ENCODE measurements at regions not wholly inside any gene's neighbourhood (a gene's known extent, or its start where the extent isn't known, plus 50 kb on each side); places are given as distances from the start of the nearest gene placed in this dataset.
"Not testable (repeated sequence)": the region's sequence is repeated elsewhere in the genome, so short reads cannot be mapped to it uniquely, and the experiment has no call there.

GRCh38 chr9:89951675-89952074 is 346.9 kb downstream of the GADD45G start:
- in situ Hi-C loops (cut with HindIII; ENCODE audit: low sequenced_read_pairs): no loop called here

- in situ Hi-C loops (cut with HindIII; ENCODE audit: low sequenced_read_pairs): no loop called here
These were observed 347.6 kb downstream of the GADD45G start for GRCh38 chr9:89952401-89952800.

GRCh38 chr9:89953263-89953662 is 348.5 kb downstream of the GADD45G start:
- in situ Hi-C loops (cut with HindIII; ENCODE audit: low sequenced_read_pairs): not testable (repeated sequence)

GRCh38 chr9:89953824-89954615 is 349.2 kb downstream of the GADD45G start:
- in situ Hi-C loops (cut with HindIII; ENCODE audit: low sequenced_read_pairs): no loop called here

- in situ Hi-C loops (cut with HindIII; ENCODE audit: low sequenced_read_pairs): no loop called here
These were observed 350.3 kb downstream of the GADD45G start for GRCh38 chr9:89955144-89955543.

- in situ Hi-C loops (cut with HindIII; ENCODE audit: low sequenced_read_pairs): no loop called here
These were observed 350.8 kb downstream of the GADD45G start for GRCh38 chr9:89955626-89956025.

GRCh38 chr9:89956331-89956730 is 351.5 kb downstream of the GADD45G start:
- in situ Hi-C loops (cut with HindIII; ENCODE audit: low sequenced_read_pairs): no loop called here

GRCh38 chr9:89956907-89957306 is 352.1 kb downstream of the GADD45G start:
- in situ Hi-C loops (cut with HindIII; ENCODE audit: low sequenced_read_pairs): no loop called here

GRCh38 chr9:89958086-89958485 is 353.3 kb downstream of the GADD45G start:
- in situ Hi-C loops (cut with HindIII; ENCODE audit: low sequenced_read_pairs): no loop called here

- in situ Hi-C loops (cut with HindIII; ENCODE audit: low sequenced_read_pairs): no loop called here
These were observed 357.0 kb downstream of the GADD45G start for GRCh38 chr9:89961616-89962341.

- in situ Hi-C loops (cut with HindIII; ENCODE audit: low sequenced_read_pairs): no loop called here
These were observed 358.5 kb downstream of the GADD45G start for GRCh38 chr9:89963280-89963679.

- in situ Hi-C loops (cut with HindIII; ENCODE audit: low sequenced_read_pairs): no loop called here
These were observed 362.7 kb downstream of the GADD45G start for GRCh38 chr9:89967527-89967926.

GRCh38 chr9:89969156-89969675 is 364.4 kb downstream of the GADD45G start:
- in situ Hi-C loops (cut with HindIII; ENCODE audit: low sequenced_read_pairs): no loop called here

- in situ Hi-C loops (cut with HindIII; ENCODE audit: low sequenced_read_pairs): no loop called here
These were observed 365.2 kb downstream of the GADD45G start for GRCh38 chr9:89969881-89970639.

- in situ Hi-C loops (cut with HindIII; ENCODE audit: low sequenced_read_pairs): no loop called here
These were observed 365.9 kb downstream of the GADD45G start for GRCh38 chr9:89970701-89971100.

GRCh38 chr9:89972535-89972934 is 367.7 kb downstream of the GADD45G start:
- in situ Hi-C loops (cut with HindIII; ENCODE audit: low sequenced_read_pairs): no loop called here

- in situ Hi-C loops (cut with HindIII; ENCODE audit: low sequenced_read_pairs): no loop called here
These were observed 369.8 kb downstream of the GADD45G start for GRCh38 chr9:89974582-89974981.

GRCh38 chr9:89975024-89975423 is 370.2 kb downstream of the GADD45G start:
- in situ Hi-C loops (cut with HindIII; ENCODE audit: low sequenced_read_pairs): no loop called here

- in situ Hi-C loops (cut with HindIII; ENCODE audit: low sequenced_read_pairs): no loop called here
These were observed 370.8 kb downstream of the GADD45G start for GRCh38 chr9:89975630-89976029.

GRCh38 chr9:89978185-89978584 is 373.4 kb downstream of the GADD45G start:
- in situ Hi-C loops (cut with HindIII; ENCODE audit: low sequenced_read_pairs): no loop called here

GRCh38 chr9:89980600-89980999 is 375.8 kb downstream of the GADD45G start:
- in situ Hi-C loops (cut with HindIII; ENCODE audit: low sequenced_read_pairs): no loop called here

All from DLD1 (cell line).